ENCODE measurements at regions not wholly inside any gene's neighbourhood (a gene's known extent, or its start where the extent isn't known, plus 50 kb on each side); places are given as distances from the start of the nearest gene placed in this dataset.

DNA sequence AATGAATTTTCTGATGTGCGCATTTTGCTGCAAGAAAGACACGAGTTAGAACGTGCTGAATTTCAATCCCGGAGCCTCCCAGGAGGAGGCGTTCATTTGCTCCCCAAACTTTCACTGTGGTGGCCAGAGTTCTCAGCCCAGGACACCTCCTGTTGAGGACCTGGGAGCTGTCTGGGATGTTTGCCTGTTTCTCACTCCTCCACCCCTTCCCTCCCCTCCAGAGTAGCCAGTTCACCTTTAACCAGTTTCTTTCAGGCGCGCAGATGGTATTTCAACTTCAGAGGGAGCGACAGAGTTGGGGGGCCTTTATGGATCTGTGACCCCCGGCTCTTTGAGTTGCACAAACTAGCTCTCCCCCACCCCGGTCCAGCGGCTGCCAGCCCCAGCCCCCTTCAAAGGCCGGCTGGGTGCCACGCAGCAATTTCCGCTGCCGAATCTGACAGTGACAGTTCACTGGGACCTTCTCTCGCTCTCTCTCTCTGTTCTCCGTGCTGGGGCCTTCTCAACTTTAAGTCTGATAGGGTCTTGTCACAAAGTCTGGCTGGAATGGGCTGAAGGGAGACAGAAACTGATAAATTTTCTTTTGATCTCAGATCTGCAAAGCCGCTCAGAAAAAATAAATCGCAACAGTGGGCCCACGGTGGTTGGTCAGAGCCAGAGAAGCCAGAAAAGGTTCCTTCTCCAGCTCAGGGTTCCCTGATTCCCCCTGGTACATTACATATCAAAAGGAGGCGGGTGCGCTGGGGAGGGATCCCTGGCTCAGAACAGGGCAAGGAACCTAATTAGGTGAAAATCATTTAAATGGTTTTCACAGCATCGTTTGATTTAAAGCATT, 100.0 kb upstream of the STX18 start:
- H2BK12ac ChIP-seq (ENCODE audit: low read length): no peak overlapping the region
- peak overlapping the region; percentile 72 for H3K18ac ChIP-seq (ENCODE audit: low read length)
- H4K8ac ChIP-seq (ENCODE audit: low read depth, low read length): no peak overlapping the region
- no peaks in the 10 kb centered on the region for H3K9me3 ChIP-seq (replicated peaks in 1 of 2; ENCODE audit: control insufficient read depth in 2 of 2, insufficient read depth in 1 of 2, low read depth in 1 of 2, low read length in 2 of 2)
- H3K4me3 ChIP-seq (ENCODE audit: low read length in 2 of 2): no peak overlapping the region
- DNase-seq (ENCODE audit: low spot score): no peak
- H3K4ac ChIP-seq (ENCODE audit: low read length): no peak overlapping the region
- H4K91ac ChIP-seq (ENCODE audit: low read depth, low read length, poor library complexity): no peak overlapping the region
- no peak overlapping the region for H3K4me2 ChIP-seq (ENCODE audit: insufficient read depth, low read length, poor library complexity, severe bottlenecking)
- peak overlapping the region; percentile 2 for H2AK5ac ChIP-seq (ENCODE audit: low read depth, low read length)
- H2BK120ac ChIP-seq (ENCODE audit: low read depth, low read length): no peak overlapping the region
- H2BK15ac ChIP-seq (ENCODE audit: low read length): peak overlapping the region; percentile 0
- no peaks in the 10 kb centered on the region for H3K27me3 ChIP-seq (ENCODE audit: control insufficient read depth in 3 of 3, insufficient read depth in 3 of 3, low read depth in 1 of 3, low read length in 3 of 3)
- no peaks in the 10 kb centered on the region for H3K79me1 ChIP-seq (ENCODE audit: low read depth, low read length)
- WGBS, 2 donors (ENCODE audit: extremely low coverage in 2 of 2, insufficient read length in 2 of 2, insufficient replicate concordance in 1 of 2): no CpG with 5 or more reads among the region's 23 CpGs
- peak overlapping the region; percentile 42 for H3K27ac ChIP-seq (replicated peaks; ENCODE audit: low read length)
- H3K9ac ChIP-seq (ENCODE audit: low read depth, low read length, poor library complexity): peak overlapping the region; percentile 34
- no peak overlapping the region for H2BK5ac ChIP-seq (ENCODE audit: low read length)
- H3K36me3 ChIP-seq (replicated peaks in 1 of 2; ENCODE audit: control insufficient read depth in 2 of 2, insufficient read depth in 2 of 2, low read length in 2 of 2): no peaks in the 10 kb centered on the region
- H3K14ac ChIP-seq (ENCODE audit: low read length): no peak overlapping the region
- H3K4me1 ChIP-seq (ENCODE audit: control insufficient read depth in 2 of 2, insufficient read depth in 1 of 2, low read depth in 1 of 2, low read length in 2 of 2): peaks cover 17 to 21% of the 10 kb centered on the region in 2 donors
- H3K23ac ChIP-seq (ENCODE audit: low read depth, low read length, poor library complexity): no peak overlapping the region
- H2AFZ ChIP-seq (ENCODE audit: low read length): peak overlapping the region; percentile 68

GRCh38 chr4:4641254-4641653, 99.4 kb upstream of the STX18 start:
- no peak overlapping the region for H3K4me3 ChIP-seq (ENCODE audit: low read length in 2 of 2)
- no peak overlapping the region for H3K9ac ChIP-seq (ENCODE audit: low read depth, low read length, poor library complexity)
- no peaks in the 10 kb centered on the region for H3K9me3 ChIP-seq (replicated peaks in 1 of 2; ENCODE audit: control insufficient read depth in 2 of 2, insufficient read depth in 1 of 2, low read depth in 1 of 2, low read length in 2 of 2)
- no peak overlapping the region for H3K4ac ChIP-seq (ENCODE audit: low read length)
- no peak overlapping the region for H2BK12ac ChIP-seq (ENCODE audit: low read length)
- no peak overlapping the region for H2BK120ac ChIP-seq (ENCODE audit: low read depth, low read length)
- H3K27ac ChIP-seq (replicated peaks; ENCODE audit: low read length): peak overlapping the region; percentile 42
- H3K27me3 ChIP-seq (ENCODE audit: control insufficient read depth in 3 of 3, insufficient read depth in 3 of 3, low read depth in 1 of 3, low read length in 3 of 3): no peaks in the 10 kb centered on the region
- peak overlapping the region; percentile 68 for H2AFZ ChIP-seq (ENCODE audit: low read length)
- H3K36me3 ChIP-seq (replicated peaks in 1 of 2; ENCODE audit: control insufficient read depth in 2 of 2, insufficient read depth in 2 of 2, low read length in 2 of 2): no peaks in the 10 kb centered on the region
- H2BK15ac ChIP-seq (ENCODE audit: low read length): peak overlapping the region; percentile 0
- H4K8ac ChIP-seq (ENCODE audit: low read depth, low read length): no peak overlapping the region
- peak overlapping the region; percentile 42 for H3K4me2 ChIP-seq (ENCODE audit: insufficient read depth, low read length, poor library complexity, severe bottlenecking)
- H3K18ac ChIP-seq (ENCODE audit: low read length): no peak overlapping the region
- no peak overlapping the region for H4K91ac ChIP-seq (ENCODE audit: low read depth, low read length, poor library complexity)
- peak overlapping the region; percentile 2 for H2AK5ac ChIP-seq (ENCODE audit: low read depth, low read length)
- no peaks in the 10 kb centered on the region for H3K79me1 ChIP-seq (ENCODE audit: low read depth, low read length)
- H2BK5ac ChIP-seq (ENCODE audit: low read length): no peak overlapping the region
- H3K23ac ChIP-seq (ENCODE audit: low read depth, low read length, poor library complexity): no peak overlapping the region
- H3K14ac ChIP-seq (ENCODE audit: low read length): no peak overlapping the region
- no peak for DNase-seq (ENCODE audit: low spot score)
- no CpG with 5 or more reads among the region's 8 CpGs for WGBS, 2 donors (ENCODE audit: extremely low coverage in 2 of 2, insufficient read length in 2 of 2, insufficient replicate concordance in 1 of 2)
- peaks cover 17 to 21% of the 10 kb centered on the region in 2 donors for H3K4me1 ChIP-seq (ENCODE audit: control insufficient read depth in 2 of 2, insufficient read depth in 1 of 2, low read depth in 1 of 2, low read length in 2 of 2)

DNA sequence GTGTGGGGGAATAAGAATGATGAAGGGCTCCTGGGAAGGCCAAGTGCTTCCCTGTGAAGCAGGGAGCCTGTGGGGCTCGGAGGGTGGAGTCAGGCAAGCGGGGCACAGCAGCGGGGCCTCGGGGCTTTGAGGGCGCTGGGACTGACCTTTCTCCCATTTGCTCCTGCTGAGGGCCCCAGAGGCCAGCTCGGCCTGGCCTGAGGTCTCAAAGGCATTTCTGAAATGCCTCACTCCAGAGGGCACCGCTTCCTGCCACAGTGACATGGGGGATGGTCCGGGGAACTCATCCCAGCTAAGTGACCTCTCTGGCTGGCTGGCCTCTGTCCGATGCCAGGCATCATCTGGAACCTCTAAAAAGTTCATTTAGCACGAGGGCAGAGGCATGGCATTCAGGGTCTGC, 98.8 kb upstream of the STX18 start:
- Histone ChIP-seq H3K4me2 (ENCODE audit: insufficient read depth, low read length, poor library complexity, severe bottlenecking) (peak overlapping the region; percentile 42), H3K27me3 (ENCODE audit: control insufficient read depth in 3 of 3, insufficient read depth in 3 of 3, low read depth in 1 of 3, low read length in 3 of 3) (no peaks in the 10 kb centered on the region), H3K14ac (ENCODE audit: low read length) (no peak overlapping the region), H3K36me3 (replicated peaks in 1 of 2; ENCODE audit: control insufficient read depth in 2 of 2, insufficient read depth in 2 of 2, low read length in 2 of 2) (no peaks in the 10 kb centered on the region), H3K4me3 (ENCODE audit: low read length in 2 of 2) (peak overlapping the region in 1 of 2 donors; percentile 11), H3K4ac (ENCODE audit: low read length) (no peak overlapping the region), H2BK120ac (ENCODE audit: low read depth, low read length) (no peak overlapping the region), H3K4me1 (ENCODE audit: control insufficient read depth in 2 of 2, insufficient read depth in 1 of 2, low read depth in 1 of 2, low read length in 2 of 2) (peaks cover 17 to 21% of the 10 kb centered on the region in 2 donors), H3K9me3 (replicated peaks in 1 of 2; ENCODE audit: control insufficient read depth in 2 of 2, insufficient read depth in 1 of 2, low read depth in 1 of 2, low read length in 2 of 2) (no peaks in the 10 kb centered on the region), H2AK5ac (ENCODE audit: low read depth, low read length) (no peak overlapping the region), H3K23ac (ENCODE audit: low read depth, low read length, poor library complexity) (no peak overlapping the region), H2BK12ac (ENCODE audit: low read length) (no peak overlapping the region), H3K27ac (replicated peaks; ENCODE audit: low read length) (peak overlapping the region; percentile 42), H2BK15ac (ENCODE audit: low read length) (no peak overlapping the region), H2AFZ (ENCODE audit: low read length) (peak overlapping the region; percentile 68), H2BK5ac (ENCODE audit: low read length) (no peak overlapping the region), H3K79me1 (ENCODE audit: low read depth, low read length) (no peaks in the 10 kb centered on the region), H3K18ac (ENCODE audit: low read length) (peak overlapping the region; percentile 31), H4K91ac (ENCODE audit: low read depth, low read length, poor library complexity) (no peak overlapping the region), H4K8ac (ENCODE audit: low read depth, low read length) (no peak overlapping the region), H3K9ac (ENCODE audit: low read depth, low read length, poor library complexity) (no peak overlapping the region)
- no peak for DNase-seq (ENCODE audit: low spot score)
- no CpG with 5 or more reads among the region's 10 CpGs for WGBS, 2 donors (ENCODE audit: extremely low coverage in 2 of 2, insufficient read length in 2 of 2, insufficient replicate concordance in 1 of 2)

DNA sequence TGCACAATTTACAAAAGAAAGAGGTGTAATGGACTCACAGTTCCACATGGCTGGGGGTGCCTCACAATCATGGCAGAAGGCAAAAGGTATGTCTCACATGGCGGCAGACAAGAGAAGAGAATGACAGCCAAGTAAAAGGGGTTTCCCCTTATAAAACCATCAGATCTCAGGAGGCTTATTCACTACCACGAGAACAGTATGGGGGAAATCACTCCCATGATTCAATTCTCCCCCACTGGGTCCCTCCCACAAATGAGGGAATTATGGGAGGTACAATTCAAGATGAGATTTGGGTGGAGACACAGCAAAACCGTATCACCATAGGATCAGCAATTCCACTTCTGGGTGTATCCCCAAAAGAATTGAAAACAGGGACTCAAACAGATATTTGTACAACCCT, 97.5 kb upstream of the STX18 start:
- Histone ChIP-seq H2AFZ (ENCODE audit: low read length) (no peak overlapping the region), H3K36me3 (replicated peaks in 1 of 2; ENCODE audit: control insufficient read depth in 2 of 2, insufficient read depth in 2 of 2, low read length in 2 of 2) (no peaks in the 10 kb centered on the region), H4K8ac (ENCODE audit: low read depth, low read length) (no peak overlapping the region), H3K4ac (ENCODE audit: low read length) (no peak overlapping the region), H4K91ac (ENCODE audit: low read depth, low read length, poor library complexity) (no peak overlapping the region), H2BK5ac (ENCODE audit: low read length) (no peak overlapping the region), H3K4me2 (ENCODE audit: insufficient read depth, low read length, poor library complexity, severe bottlenecking) (no peak overlapping the region), H2BK120ac (ENCODE audit: low read depth, low read length) (no peak overlapping the region), H2AK5ac (ENCODE audit: low read depth, low read length) (no peak overlapping the region), H3K23ac (ENCODE audit: low read depth, low read length, poor library complexity) (no peak overlapping the region), H2BK15ac (ENCODE audit: low read length) (no peak overlapping the region), H3K4me1 (ENCODE audit: control insufficient read depth in 2 of 2, insufficient read depth in 1 of 2, low read depth in 1 of 2, low read length in 2 of 2) (peaks cover 17 to 21% of the 10 kb centered on the region in 2 donors), H2BK12ac (ENCODE audit: low read length) (no peak overlapping the region), H3K14ac (ENCODE audit: low read length) (no peak overlapping the region), H3K79me1 (ENCODE audit: low read depth, low read length) (no peaks in the 10 kb centered on the region), H3K27me3 (ENCODE audit: control insufficient read depth in 3 of 3, insufficient read depth in 3 of 3, low read depth in 1 of 3, low read length in 3 of 3) (no peaks in the 10 kb centered on the region), H3K9ac (ENCODE audit: low read depth, low read length, poor library complexity) (no peak overlapping the region), H3K4me3 (ENCODE audit: low read length in 2 of 2) (no peak overlapping the region), H3K18ac (ENCODE audit: low read length) (no peak overlapping the region), H3K27ac (replicated peaks; ENCODE audit: low read length) (no peak overlapping the region), H3K9me3 (replicated peaks in 1 of 2; ENCODE audit: control insufficient read depth in 2 of 2, insufficient read depth in 1 of 2, low read depth in 1 of 2, low read length in 2 of 2) (no peaks in the 10 kb centered on the region)
- no CpG with 5 or more reads among the region's 3 CpGs for WGBS, 2 donors (ENCODE audit: extremely low coverage in 2 of 2, insufficient read length in 2 of 2, insufficient replicate concordance in 1 of 2)
- no peak for DNase-seq (ENCODE audit: low spot score)
